ENCODE measurements at regions not wholly inside any gene's neighbourhood (a gene's known extent, or its start where the extent isn't known, plus 50 kb on each side); places are given as distances from the start of the nearest gene placed in this dataset.

DNA sequence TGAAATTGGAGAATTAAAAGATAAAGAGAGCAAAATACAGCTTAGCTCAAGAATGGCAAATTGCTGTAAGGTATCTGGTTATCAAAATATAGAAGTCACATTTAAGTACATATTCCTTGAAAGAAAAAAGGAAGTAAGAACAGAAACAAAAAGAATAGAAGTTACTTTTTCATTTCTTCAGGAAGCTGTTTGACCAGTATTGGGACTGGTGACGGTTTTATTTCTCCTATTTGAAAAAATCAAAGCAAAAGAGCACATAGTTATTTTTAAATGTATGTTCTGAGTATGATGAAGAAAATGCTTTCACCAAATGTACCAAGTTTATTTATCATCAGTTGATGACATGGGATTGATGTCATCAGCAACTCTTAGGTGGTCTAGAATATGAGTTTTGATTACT is 83.1 kb upstream of the OXGR1 start:
- BruUV-seq (replicated peaks) = no TSS peak
- H3K9me3 Mint-ChIP-seq (ENCODE audit: unreplicated experiment) = peaks cover 17% of the 10 kb centered on the region
- intact Hi-C loops (cut with micrococcal nuclease; ENCODE audit: unreplicated experiment) = no loop called here
- Histone ChIP-seq H3K36me3 (ENCODE audit: control insufficient read depth, insufficient read depth, low read length) (no peaks in the 10 kb centered on the region), H3K9me3 (peaks cover 9% of the 10 kb centered on the region; the same call in 1 of the 2 replicates), H3K4me1 (no peaks in the 10 kb centered on the region), H3K27me3 (replicated peaks; ENCODE audit: control insufficient read depth, insufficient read depth, low read length) (no peaks in the 10 kb centered on the region), H3K4me3 (ENCODE audit: low read depth, low read length) (no peak overlapping the region)
- H3K36me3 Mint-ChIP-seq (ENCODE audit: insufficient read depth, unreplicated experiment) = no peaks in the 10 kb centered on the region
- peaks cover 6% of the 10 kb centered on the region for H3K27me3 Mint-ChIP-seq (ENCODE audit: insufficient read depth, unreplicated experiment)
- POLR2A ChIA-PET = no interaction called here
- H3K4me1 Mint-ChIP-seq (ENCODE audit: low read depth, unreplicated experiment) = no peaks in the 10 kb centered on the region
- H3K4me3 Mint-ChIP-seq (ENCODE audit: unreplicated experiment) = no peak overlapping the region
- CTCF ChIA-PET = no interaction called here
- DNase-seq = no peak
- TF ChIP-seq, protein P1, sequence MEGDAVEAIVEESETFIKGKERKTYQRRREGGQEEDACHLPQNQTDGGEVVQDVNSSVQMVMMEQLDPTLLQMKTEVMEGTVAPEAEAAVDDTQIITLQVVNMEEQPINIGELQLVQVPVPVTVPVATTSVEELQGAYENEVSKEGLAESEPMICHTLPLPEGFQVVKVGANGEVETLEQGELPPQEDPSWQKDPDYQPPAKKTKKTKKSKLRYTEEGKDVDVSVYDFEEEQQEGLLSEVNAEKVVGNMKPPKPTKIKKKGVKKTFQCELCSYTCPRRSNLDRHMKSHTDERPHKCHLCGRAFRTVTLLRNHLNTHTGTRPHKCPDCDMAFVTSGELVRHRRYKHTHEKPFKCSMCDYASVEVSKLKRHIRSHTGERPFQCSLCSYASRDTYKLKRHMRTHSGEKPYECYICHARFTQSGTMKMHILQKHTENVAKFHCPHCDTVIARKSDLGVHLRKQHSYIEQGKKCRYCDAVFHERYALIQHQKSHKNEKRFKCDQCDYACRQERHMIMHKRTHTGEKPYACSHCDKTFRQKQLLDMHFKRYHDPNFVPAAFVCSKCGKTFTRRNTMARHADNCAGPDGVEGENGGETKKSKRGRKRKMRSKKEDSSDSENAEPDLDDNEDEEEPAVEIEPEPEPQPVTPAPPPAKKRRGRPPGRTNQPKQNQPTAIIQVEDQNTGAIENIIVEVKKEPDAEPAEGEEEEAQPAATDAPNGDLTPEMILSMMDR (IDR thresholded peaks at IDR 0.05; ENCODE audit: insufficient read depth in 1 of 2, low read depth in 1 of 2, low read length in 1 of 2, severe bottlenecking in 1 of 2, unreplicated experiment in 1 of 2) = no peak
- no peak overlapping the region for H3K27ac Mint-ChIP-seq (ENCODE audit: unreplicated experiment)

DNA sequence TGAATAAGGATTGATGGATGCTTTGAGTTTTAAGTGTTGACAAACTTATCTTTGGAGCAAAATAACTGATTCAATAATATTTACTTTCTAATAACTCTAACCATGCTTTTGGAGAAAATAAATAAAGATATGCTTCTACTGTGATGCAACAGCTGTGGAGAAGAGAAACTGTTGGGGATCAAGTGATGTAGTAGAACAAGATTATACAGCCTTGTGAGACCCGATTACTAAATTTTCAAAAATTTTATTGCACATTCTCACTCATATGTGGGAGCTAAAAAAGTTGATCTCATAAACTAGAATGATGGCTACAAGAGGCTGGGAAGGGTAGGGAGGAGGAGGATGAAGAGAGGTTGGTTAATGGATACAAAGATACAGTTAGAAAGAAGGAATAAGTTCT is 85.5 kb upstream of the OXGR1 start:
- no peak for DNase-seq
- Mint-ChIP-seq H3K27ac (ENCODE audit: unreplicated experiment) (no peak overlapping the region), H3K9me3 (ENCODE audit: unreplicated experiment) (peaks cover 4% of the 10 kb centered on the region), H3K36me3 (ENCODE audit: insufficient read depth, unreplicated experiment) (no peaks in the 10 kb centered on the region), H3K27me3 (ENCODE audit: insufficient read depth, unreplicated experiment) (peaks cover 6% of the 10 kb centered on the region), H3K4me1 (ENCODE audit: low read depth, unreplicated experiment) (no peaks in the 10 kb centered on the region), H3K4me3 (ENCODE audit: unreplicated experiment) (no peak overlapping the region)
- TF ChIP-seq, protein P1 (IDR thresholded peaks at IDR 0.05; ENCODE audit: insufficient read depth in 1 of 2, low read depth in 1 of 2, low read length in 1 of 2, severe bottlenecking in 1 of 2, unreplicated experiment in 1 of 2) = no peak
- POLR2A ChIA-PET = no interaction called here
- H3K4me3 ChIP-seq (ENCODE audit: low read depth, low read length) = no peak overlapping the region
- no peaks in the 10 kb centered on the region for H3K36me3 ChIP-seq (ENCODE audit: control insufficient read depth, insufficient read depth, low read length)
- BruUV-seq (replicated peaks) = no TSS peak
- H3K9me3 ChIP-seq = peaks cover 3% of the 10 kb centered on the region; the same call in 1 of the 2 replicates
- no peaks in the 10 kb centered on the region for H3K27me3 ChIP-seq (replicated peaks; ENCODE audit: control insufficient read depth, insufficient read depth, low read length)
- intact Hi-C loops (cut with micrococcal nuclease; ENCODE audit: unreplicated experiment) = no loop called here
- CTCF ChIA-PET = no interaction called here
- no peaks in the 10 kb centered on the region for H3K4me1 ChIP-seq

DNA sequence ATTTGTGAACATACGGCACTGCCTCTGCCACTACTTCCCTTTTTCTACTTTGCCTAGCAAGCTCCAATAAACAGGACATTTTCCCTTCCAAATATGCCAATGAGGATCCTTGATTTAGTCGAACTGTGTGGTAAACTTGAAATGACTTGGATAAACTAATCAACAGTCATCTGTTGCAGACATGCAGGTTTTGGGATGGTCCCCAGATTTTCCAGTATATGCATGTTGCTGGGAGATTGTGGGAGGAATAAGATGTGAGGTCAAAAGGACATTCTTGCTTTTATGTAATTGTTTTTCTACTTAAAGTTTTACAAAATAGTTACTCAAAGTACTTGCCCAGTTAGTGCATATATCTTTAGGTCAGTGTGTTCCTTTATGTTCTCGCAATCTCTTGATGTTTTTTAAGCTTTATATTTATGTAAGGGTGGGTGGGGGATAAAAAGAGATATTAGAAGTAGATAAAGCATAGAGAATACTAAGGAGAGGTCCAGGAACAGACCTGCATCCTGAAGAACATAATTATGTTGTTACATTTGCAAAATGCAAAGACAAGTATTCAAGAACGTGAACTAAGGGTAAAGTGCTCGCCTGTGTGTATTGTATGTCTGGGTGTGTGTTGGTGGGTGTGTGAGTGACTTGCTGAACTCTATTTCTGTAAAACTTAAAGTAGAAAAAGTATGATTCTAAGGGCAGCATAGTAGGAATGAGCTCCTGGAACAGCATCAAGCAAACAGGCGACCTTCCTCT is 88.4 kb upstream of the OXGR1 start:
- peaks cover 10% of the 10 kb centered on the region for H3K9me3 Mint-ChIP-seq (ENCODE audit: unreplicated experiment)
- H3K4me1 ChIP-seq = no peaks in the 10 kb centered on the region
- no peak for DNase-seq
- no peaks in the 10 kb centered on the region for H3K4me1 Mint-ChIP-seq (ENCODE audit: low read depth, unreplicated experiment)
- no peaks in the 10 kb centered on the region for H3K27me3 Mint-ChIP-seq (ENCODE audit: insufficient read depth, unreplicated experiment)
- no peak overlapping the region for H3K27ac Mint-ChIP-seq (ENCODE audit: unreplicated experiment)
- no peak overlapping the region for H3K4me3 ChIP-seq (ENCODE audit: low read depth, low read length)
- CTCF ChIA-PET = no interaction called here
- no peak overlapping the region for H3K4me3 Mint-ChIP-seq (ENCODE audit: unreplicated experiment)
- H3K36me3 Mint-ChIP-seq (ENCODE audit: insufficient read depth, unreplicated experiment) = no peaks in the 10 kb centered on the region
- POLR2A ChIA-PET = no interaction called here
- TF ChIP-seq, protein P1 (IDR thresholded peaks at IDR 0.05; ENCODE audit: insufficient read depth in 1 of 2, low read depth in 1 of 2, low read length in 1 of 2, severe bottlenecking in 1 of 2, unreplicated experiment in 1 of 2) = no peak
- H3K36me3 ChIP-seq (ENCODE audit: control insufficient read depth, insufficient read depth, low read length) = no peaks in the 10 kb centered on the region
- no peaks in the 10 kb centered on the region for H3K27me3 ChIP-seq (replicated peaks; ENCODE audit: control insufficient read depth, insufficient read depth, low read length)
- intact Hi-C loops (cut with micrococcal nuclease; ENCODE audit: unreplicated experiment) = no loop called here
- H3K9me3 ChIP-seq = 0 out of 2 replicates have a peak, but pooled peaks cover 3% of the 10 kb centered on the region
- no TSS peak for BruUV-seq (replicated peaks)
